ENCODE measurements at regions not wholly inside any gene's neighbourhood (a gene's known extent, or its start where the extent isn't known, plus 50 kb on each side); places are given as distances from the start of the nearest gene placed in this dataset.
"Not testable (repeated sequence)": the region's sequence is repeated elsewhere in the genome, so short reads cannot be mapped to it uniquely, and the experiment has no call there.

DNA sequence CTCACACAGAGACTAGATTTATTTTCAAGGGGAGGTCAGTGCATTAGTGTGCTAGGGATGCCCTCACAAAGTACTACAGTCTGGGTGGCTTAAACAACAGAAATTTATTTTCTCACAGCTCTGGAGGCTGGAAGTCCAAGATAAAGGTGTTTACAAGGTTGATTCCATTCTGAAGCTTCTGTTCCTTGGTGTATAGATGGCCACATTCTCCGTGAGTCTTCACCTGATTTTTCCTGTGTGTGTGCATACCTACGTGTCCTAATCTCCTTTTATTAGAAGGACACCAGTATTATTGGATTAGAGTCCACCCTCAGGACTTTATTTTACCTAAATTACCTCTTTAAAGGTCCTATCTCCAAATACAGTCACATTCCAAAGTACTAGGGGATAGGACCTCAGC lies 91.7 kb upstream of the FRMD4A start:
- 68 to 79% (median 72%) methylated on average over 1 to 2 of the region's 2 CpGs for WGBS, 5 donors
- H3K36me3 ChIP-seq: no peaks in the 10 kb centered on the region
- no peak overlapping the region for H3K27ac ChIP-seq
- H3K9me3 ChIP-seq: no peaks in the 10 kb centered on the region
- peaks cover 0 to 15% (median 0%) of the 10 kb centered on the region in 7 donors for H3K27me3 ChIP-seq (replicated peaks in 1 of 7)
- no peak overlapping the region for H3K4me3 ChIP-seq
- DNase-seq: no peak
- no peaks in the 10 kb centered on the region for H3K4me1 ChIP-seq
- TF ChIP-seq POLR2AphosphoS5 (IDR thresholded peaks at IDR 0.05) (no peak), POLR2A (IDR thresholded peaks at IDR 0.05) (no peak)
- TF ChIP-seq, protein P1, sequence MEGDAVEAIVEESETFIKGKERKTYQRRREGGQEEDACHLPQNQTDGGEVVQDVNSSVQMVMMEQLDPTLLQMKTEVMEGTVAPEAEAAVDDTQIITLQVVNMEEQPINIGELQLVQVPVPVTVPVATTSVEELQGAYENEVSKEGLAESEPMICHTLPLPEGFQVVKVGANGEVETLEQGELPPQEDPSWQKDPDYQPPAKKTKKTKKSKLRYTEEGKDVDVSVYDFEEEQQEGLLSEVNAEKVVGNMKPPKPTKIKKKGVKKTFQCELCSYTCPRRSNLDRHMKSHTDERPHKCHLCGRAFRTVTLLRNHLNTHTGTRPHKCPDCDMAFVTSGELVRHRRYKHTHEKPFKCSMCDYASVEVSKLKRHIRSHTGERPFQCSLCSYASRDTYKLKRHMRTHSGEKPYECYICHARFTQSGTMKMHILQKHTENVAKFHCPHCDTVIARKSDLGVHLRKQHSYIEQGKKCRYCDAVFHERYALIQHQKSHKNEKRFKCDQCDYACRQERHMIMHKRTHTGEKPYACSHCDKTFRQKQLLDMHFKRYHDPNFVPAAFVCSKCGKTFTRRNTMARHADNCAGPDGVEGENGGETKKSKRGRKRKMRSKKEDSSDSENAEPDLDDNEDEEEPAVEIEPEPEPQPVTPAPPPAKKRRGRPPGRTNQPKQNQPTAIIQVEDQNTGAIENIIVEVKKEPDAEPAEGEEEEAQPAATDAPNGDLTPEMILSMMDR (IDR thresholded peaks at IDR 0.05 in 8 of 11, conservative IDR thresholded peaks at IDR 0.05 in 3 of 11): no peak
- intact Hi-C loops (cut with DNase I; ENCODE audit: low total_unique reads): no loop called here

DNA sequence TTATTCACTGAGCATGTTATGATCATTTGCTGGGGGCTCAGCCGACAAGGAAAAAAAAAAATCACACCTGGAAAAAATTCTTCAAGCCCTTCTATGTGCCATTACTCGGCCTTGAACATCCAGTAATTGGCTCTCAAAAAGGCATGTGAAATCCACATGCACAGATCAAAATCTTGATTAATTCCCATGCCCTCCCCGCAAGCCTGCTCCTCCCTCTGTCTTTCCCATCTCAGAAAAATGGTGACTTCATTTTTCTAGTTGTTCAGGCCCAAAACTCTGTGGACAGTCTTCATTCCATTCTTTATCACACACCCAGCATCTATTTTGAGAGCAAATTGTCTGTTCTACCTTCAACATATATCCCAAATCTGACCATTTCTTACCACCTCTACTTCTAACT lies 91.2 kb upstream of the FRMD4A start:
- Histone ChIP-seq H3K27ac (no peak overlapping the region), H3K9me3 (no peaks in the 10 kb centered on the region), H3K27me3 (replicated peaks in 1 of 7) (peaks cover 0 to 10% (median 0%) of the 10 kb centered on the region in 7 donors), H3K4me1 (no peaks in the 10 kb centered on the region), H3K36me3 (no peaks in the 10 kb centered on the region), H3K4me3 (no peak overlapping the region)
- TF ChIP-seq POLR2AphosphoS5 (IDR thresholded peaks at IDR 0.05): no peak
- TF ChIP-seq, protein P1 (IDR thresholded peaks at IDR 0.05 in 8 of 11, conservative IDR thresholded peaks at IDR 0.05 in 3 of 11): no peak
- TF ChIP-seq POLR2A (IDR thresholded peaks at IDR 0.05): no peak
- no peak for DNase-seq
- intact Hi-C loops (cut with DNase I; ENCODE audit: low total_unique reads): no loop called here
- 74 to 92% (median 84%) methylated on average over 3 of the region's 3 CpGs for WGBS, 5 donors

DNA sequence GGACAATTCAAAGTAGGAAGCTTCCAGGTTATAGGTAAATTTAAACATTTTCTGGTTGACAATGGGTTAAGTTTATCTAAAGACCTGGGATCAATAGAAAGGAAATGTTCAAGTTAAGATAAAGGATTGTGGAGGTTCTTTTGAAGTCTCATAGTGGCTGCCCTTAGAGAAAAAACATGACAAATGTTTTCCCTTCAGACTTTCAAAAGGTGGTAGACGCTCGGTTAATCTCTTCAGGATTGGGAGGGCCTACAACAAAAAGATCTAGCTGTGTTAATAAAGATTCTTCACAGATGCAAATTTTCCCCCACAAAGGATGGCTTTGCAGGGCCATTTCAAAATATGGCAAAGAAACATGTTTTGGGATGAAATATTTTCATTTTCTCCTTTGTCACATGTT lies 86.6 kb upstream of the FRMD4A start:
- H3K4me1 ChIP-seq; intact Hi-C loops (cut with DNase I; ENCODE audit: low total_unique reads); H3K9me3 ChIP-seq; DNase-seq; H3K36me3 ChIP-seq; H3K27ac ChIP-seq; H3K4me3 ChIP-seq: not testable (repeated sequence)
- H3K27me3 ChIP-seq (replicated peaks in 1 of 7): peaks cover 0 to 27% (median 0%) of the 10 kb centered on the region in 7 donors
- WGBS, 5 donors: 91 to 99% (median 94%) methylated on average over 2 of the region's 2 CpGs

DNA sequence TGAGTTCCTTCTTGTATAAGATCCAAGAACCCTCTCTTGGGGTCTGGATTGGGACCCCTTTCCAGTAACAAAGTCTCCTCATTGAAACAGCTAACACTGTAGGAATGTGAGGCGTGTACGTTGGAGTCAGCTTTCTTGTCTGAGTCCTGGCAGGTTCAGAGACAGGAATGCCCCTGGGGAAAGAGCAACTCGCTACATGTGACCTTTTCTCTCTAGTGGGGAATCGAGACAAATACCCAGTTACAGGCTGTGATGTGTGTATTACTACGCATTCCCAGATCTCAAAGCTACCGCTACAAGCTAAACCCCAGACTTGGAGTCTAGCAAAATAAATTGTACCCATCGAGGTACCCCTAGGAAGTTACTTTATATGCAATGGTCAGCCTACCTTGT lies 85.6 kb upstream of the FRMD4A start:
- TF ChIP-seq, protein P1 (IDR thresholded peaks at IDR 0.05 in 8 of 11, conservative IDR thresholded peaks at IDR 0.05 in 3 of 11): no peak
- TF ChIP-seq POLR2AphosphoS5 (IDR thresholded peaks at IDR 0.05) (no peak), POLR2A (IDR thresholded peaks at IDR 0.05) (no peak)
- 89 to 93% (median 91%) methylated on average over 7 of the region's 7 CpGs for WGBS, 5 donors
- Histone ChIP-seq H3K4me1 (no peaks in the 10 kb centered on the region), H3K4me3 (no peak overlapping the region), H3K27ac (no peak overlapping the region), H3K9me3 (no peaks in the 10 kb centered on the region), H3K27me3 (replicated peaks in 1 of 7) (peaks cover 0 to 32% (median 0%) of the 10 kb centered on the region in 7 donors), H3K36me3 (no peaks in the 10 kb centered on the region)
- intact Hi-C loops (cut with DNase I; ENCODE audit: low total_unique reads): no loop called here
- no peak for DNase-seq
